IPS-11a (cell line): ENCODE measurements at regions not wholly inside any gene's neighbourhood (a gene's known extent, or its start where the extent isn't known, plus 50 kb on each side); places are given as distances from the start of the nearest gene placed in this dataset.

Experiments used
- H3K4me3 ChIP-seq: one replicate; pipeline ENCODE4 v1.5.1; 2013; ENCODE audit warnings: low read depth, low read length, control low read depth

GRCh38 chr20:61193164-61193563 is 58.9 kb upstream of the CDH4 start:
- peak overlapping the region; percentile 17 for H3K4me3 ChIP-seq
